Inflammatory macrophage treated with lipopolysaccharide for 4 hours (primary cell): ENCODE measurements at regions not wholly inside any gene's neighbourhood (a gene's known extent, or its start where the extent isn't known, plus 50 kb on each side); places are given as distances from the start of the nearest gene placed in this dataset.
"Not testable (repeated sequence)": the region's sequence is repeated elsewhere in the genome, so short reads cannot be mapped to it uniquely, and the experiment has no call there.

ENCODE experiments used
- DNase-seq: peaks from one replicate; pipeline ENCODE4 v3.0.0-alpha.2; 2020

- DNase-seq: no peak
These were observed 107.3 kb upstream of the SYT6 start for GRCh38 chr1:114260805-114261484.

DNA sequence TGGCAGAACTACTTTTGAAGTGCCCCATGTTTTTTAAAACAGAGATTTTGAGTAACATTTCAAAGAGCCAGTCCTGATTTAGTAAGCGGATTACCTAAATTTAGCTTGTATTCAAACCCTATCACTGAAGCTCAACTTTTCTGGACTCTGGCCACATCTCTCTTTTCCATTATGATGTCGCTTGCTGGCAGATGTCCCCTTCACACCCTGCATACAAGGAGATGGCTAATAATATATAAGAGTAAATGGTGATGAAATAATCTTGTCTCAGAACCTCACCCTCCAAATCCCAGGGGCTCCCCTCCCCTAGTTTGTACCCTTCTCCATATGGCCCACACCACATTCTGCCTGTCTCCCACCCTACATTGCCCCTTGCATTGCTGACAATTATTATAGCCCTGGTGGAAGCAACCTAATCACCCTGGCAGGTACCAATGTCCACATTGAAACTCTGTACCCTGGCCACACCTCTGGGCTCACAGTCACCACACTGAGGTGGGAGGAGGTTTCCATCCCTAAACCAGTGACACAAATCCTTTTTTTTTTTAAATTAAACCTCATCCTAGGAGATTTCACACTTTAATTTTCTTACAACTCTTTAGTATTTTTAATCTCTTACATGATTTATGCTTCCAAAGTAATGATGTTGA, 106.0 kb upstream of the SYT6 start:
- no peak for DNase-seq

DNA sequence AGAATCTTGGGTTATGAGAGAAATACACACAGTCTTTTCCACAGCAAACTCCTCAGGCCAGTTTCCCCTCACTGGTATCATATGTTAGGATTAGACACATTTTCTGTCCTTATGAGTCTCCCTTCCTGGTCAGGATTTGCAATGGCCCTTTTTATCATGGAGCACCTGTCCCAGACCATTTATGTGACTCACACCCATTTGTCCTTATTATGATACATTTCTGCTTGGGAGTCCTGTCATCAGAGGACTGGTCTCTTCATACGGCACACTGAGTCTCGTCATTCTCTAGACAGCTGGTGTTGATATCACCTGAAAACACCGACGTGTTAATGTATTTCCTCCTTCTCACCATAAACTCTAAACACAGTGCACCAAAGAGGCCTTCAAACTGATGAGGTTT, 105.0 kb upstream of the SYT6 start:
- no peak for DNase-seq

DNA sequence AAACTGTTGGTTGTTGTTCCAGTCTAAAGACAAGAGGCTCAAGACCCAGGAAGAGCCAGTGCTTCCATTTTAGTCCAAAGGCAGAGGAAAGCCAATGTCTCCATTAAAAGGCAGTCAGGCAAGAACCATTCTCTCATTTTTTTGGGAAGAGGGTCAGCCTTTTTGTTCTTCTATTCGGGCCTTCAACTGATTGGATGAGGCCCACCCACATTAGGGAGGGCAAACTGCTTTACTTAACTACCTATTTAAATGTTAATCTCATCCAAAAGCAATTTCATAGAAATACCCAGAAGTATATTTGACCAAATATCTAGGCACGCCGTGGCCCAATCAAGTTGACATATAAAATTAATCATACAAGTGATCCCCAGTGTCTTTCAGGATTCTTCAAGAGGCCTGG, 104.4 kb upstream of the SYT6 start:
- no peak for DNase-seq

DNA sequence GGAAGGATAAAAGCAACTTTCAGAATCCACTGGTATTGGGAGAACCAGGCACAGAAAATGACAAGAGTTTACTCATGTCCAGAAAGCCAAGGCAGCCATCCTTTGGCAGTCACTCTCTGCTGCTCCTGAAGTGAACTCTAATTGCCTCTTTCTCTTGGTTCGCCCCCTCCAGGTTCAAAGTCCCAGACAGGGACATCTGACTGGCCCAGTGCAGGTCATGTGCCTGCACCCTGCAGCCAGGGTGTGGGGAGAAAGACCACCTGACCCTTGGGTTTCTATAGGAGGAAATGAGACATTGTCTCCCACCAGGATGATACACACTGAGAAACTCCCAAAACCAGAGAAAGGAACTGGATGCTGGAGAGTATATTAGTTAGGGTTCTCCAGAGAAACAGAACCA, 103.9 kb upstream of the SYT6 start:
- DNase-seq: no peak

GRCh38 chr1:114253900-114254299, 100.2 kb upstream of the SYT6 start:
- no peak for DNase-seq

DNA sequence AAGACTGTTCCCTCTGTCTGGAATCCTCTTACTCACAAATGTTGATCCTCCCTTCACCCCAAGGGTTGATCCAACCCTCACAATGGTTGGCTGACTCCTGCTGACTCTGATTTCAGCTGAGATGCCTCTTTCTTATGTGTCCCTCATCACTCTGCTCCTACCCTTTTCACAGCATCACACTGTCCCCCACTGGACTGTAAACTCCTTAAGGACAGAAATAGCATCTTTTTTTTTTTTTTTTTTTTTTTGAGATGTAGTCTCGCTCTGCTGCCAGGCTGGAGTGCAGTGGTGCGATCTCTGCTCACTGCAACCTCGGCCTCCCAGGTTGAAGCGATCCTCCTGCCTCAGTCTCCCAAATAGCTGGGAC, 97.9 kb upstream of the SYT6 start:
- DNase-seq: no peak

DNA sequence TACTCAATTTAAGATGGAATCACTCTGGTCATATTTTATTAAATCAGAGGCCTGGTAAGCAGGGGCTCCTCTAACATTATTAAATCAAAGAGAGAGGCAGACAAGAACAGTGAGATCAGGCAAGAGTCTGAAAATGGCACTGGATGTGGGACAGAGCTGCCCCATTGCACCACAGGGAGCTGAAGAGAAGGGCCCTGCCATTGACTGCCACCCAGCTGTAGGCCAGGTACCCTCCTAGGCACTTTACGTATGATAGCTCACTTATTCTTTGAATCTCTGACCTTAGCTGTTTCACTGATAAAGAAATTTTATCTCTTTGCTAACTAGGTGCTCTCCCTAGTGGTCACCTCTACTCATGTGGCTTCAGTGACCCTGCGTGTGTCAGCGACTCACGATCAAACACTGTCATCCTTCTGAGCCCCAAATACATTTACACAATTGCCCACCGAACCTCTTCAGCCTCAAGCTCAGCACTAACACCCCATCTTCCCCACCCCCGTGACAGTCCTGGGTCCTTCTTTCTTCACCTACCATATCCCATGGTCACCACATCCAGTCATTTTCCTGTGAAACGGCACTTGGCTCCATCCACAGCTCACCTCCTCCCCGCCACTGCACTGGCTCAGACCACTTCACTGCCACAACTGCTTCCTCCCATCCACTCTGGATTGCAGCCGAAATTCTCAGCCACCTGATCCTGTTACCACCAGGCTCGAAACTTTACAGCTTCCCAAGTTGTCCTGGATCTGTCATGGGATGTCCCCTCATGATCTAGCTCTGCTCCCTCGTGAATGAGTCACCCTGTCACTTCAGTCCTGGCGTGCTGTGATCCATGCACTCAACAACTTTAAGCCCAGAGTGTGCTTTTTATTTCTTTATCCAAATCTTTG, 97.3 kb upstream of the SYT6 start:
- DNase-seq: no peak

DNA sequence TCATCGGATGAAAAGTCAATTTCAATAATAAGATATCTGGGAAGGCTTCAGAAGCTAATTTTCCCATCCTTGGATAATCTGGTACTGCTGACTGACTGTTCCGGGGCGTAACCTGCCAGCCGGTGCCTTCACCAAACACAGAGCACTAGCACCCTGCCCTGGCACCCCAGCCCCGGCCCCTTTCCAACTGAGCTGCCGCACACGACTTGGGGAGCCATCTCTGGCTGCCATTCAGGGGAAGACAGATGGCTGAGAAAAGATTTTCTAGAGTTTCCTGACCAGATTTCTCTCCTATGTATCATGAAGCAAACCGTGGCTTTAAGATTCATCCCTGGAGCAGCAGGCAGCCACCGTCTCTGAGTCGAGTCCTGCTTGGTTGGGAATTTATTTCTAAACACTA, 96.0 kb upstream of the SYT6 start:
- no peak for DNase-seq

DNA sequence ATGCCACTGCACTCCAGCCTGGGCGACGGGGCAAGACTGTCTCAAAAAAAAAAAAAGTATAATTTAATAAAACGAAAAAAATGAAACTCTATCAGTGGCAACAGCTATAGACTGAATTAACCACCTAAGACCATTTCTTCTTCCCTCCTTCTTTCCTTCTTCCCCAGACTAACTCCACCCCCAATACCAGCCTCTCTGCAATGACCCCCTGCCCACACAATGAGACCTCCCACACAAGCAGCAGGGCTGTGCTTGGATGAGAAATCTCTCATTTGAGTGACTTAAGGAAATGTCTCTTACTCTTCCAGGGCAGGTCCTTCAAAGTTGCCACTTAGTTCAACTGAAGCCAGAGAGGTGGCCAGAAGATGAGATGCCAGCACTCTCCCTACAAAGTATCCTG, 94.5 kb upstream of the SYT6 start:
- peak; percentile 5 for DNase-seq

GRCh38 chr1:114242531-114243210, 89.0 kb upstream of the SYT6 start:
- DNase-seq: not testable (repeated sequence)

DNA sequence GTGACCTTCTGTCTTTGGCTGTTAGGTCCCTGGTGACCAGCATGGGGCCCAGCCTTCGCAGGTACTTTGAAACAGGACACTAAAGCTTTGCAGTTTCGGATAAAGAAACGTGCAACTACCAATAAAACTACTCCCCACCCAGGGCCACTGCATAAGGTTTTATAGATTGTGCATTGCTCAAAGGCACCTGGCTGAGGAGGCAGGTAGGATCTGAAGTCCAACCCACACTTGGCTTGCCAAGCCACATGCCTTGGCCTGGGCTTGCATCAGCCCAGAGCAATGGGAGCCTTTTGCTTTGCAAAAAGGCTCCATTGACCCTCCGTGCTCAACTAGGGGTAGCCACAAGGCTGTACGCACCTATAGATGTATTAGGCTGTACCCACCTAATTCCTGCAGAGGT, 84.4 kb upstream of the SYT6 start:
- no peak for DNase-seq

- no peak for DNase-seq
These were observed 82.8 kb upstream of the SYT6 start for GRCh38 chr1:114236517-114236916.

GRCh38 chr1:114235960-114236359, 82.3 kb upstream of the SYT6 start:
- no peak for DNase-seq

DNA sequence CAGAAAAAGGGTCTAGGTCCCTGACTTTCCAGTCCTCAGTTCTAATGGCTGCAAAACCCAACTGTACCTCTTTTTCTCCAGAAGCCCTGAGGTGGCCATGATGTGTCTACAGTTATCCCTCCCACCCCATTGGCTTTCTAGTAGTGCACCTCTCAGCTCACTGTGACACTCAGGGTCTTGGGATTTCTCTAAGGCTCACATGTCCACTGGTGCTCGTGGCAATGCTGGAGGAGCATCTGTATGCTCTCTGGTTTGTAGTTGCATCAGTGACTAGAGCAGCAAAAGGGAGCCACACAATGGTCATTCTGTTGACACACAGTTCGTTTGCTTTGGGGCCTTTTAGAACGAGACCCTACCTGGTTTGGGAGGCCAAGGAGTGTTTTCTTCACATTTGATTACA, 81.6 kb upstream of the SYT6 start:
- DNase-seq: no peak

- DNase-seq: peak; percentile 81
These were observed 80.9 kb upstream of the SYT6 start for GRCh38 chr1:114234408-114235124.

DNA sequence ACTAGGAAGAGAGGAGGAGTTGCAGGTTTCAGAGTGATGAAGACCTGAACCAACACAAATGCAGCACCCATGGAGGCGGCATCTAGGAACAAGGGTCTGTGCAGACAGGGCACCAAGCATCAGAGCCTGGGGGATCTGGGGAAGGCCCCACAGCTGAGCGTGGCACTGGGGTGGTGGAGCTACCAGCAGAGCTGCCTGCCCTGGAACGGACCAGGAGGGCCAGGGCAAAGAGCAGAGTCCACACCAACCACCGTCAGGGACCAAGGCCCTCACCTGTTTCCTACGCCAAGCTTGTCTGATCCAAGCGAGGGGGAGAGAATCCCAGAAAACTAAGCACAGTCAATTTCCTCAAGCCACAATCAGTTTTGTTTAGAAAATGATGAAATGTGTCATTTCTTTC, 79.0 kb upstream of the SYT6 start:
- DNase-seq: no peak

GRCh38 chr1:114231301-114231700, 77.6 kb upstream of the SYT6 start:
- no peak for DNase-seq

DNA sequence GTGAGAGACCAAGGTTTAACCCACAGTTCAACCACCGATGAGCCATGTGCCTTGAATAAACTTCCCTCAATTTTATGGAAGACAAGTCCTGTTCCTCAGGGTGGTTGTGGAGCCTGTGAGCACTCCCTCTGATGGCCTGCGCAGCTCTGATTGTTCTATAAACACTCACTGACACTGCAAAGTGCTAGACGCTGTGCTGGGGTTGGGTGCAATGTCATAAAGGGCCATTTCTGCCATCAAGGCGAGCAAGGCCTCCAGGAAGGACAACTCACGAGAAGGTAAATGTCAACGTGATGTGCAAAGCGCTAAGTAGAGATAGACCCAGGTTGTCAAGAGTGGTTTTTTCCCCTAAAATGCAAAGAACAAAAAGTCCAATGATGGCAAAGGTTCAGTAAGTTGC, 75.7 kb upstream of the SYT6 start:
- no peak for DNase-seq

- no peak for DNase-seq
These were observed 73.4 kb upstream of the SYT6 start for GRCh38 chr1:114227059-114227458.

- DNase-seq: no peak
These were observed 70.7 kb upstream of the SYT6 start for GRCh38 chr1:114224196-114224907.

GRCh38 chr1:114222920-114223319, 69.3 kb upstream of the SYT6 start:
- DNase-seq: no peak
